Nephron progenitor cell (in vitro differentiated cells): ENCODE measurements at regions not wholly inside any gene's neighbourhood (a gene's known extent, or its start where the extent isn't known, plus 50 kb on each side); places are given as distances from the start of the nearest gene placed in this dataset.

Source experiments
- DNase-seq: peaks from one replicate; pipeline ENCODE4 v3.0.0; 2021
- H3K27ac Mint-ChIP-seq: 2 replicates; pipeline ENCODE4 v1.8.0; 2021; ENCODE audit warnings: mild to moderate bottlenecking, moderate library complexity, mixed read lengths
- H3K27me3 Mint-ChIP-seq: 2 replicates; pipeline ENCODE4 v1.8.0; 2021; ENCODE audit warnings: mild to moderate bottlenecking, low read depth, mixed read lengths; ENCODE audit not compliant: poor library complexity
- H3K36me3 Mint-ChIP-seq: 2 replicates; pipeline ENCODE4 v1.8.0; 2021; ENCODE audit warnings: low read depth, mixed read lengths
- H3K4me1 Mint-ChIP-seq: 2 replicates; pipeline ENCODE4 v1.8.0; 2021; ENCODE audit warnings: mixed read lengths
- H3K4me3 Mint-ChIP-seq: 2 replicates; pipeline ENCODE4 v1.8.0; 2021; ENCODE audit warnings: mild to moderate bottlenecking, moderate library complexity, mixed read lengths
- H3K9me3 Mint-ChIP-seq: 2 replicates; pipeline ENCODE4 v1.8.0; 2021; ENCODE audit warnings: mild to moderate bottlenecking, moderate library complexity, mixed read lengths
- CTCF ChIP-seq: fragments of 200-600 bp; sonication (generic); IDR thresholded peaks from 2 replicates; pipeline ENCODE4 v1.5.0; 2021; ENCODE audit warnings: antibody characterized with exemption

DNA sequence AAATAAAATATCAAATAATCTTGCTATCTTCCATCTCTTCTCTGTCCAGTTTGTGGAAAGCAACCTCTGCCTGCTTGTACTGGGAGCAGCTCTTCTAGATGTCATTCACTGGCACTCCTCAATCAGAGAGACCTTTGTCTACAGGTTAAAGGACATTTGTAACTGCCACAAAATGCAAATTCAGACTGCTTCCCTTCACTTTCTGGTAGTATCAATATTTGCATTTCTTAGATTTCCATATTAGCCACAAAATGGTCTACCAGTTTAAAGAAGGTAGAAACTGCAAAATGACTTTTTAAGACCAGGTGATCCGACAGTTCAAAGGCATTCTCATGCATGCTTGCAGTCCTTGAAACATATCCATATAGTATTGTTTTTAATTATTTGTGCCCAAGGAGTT, 51.7 kb upstream of the RCN1 start:
- H3K36me3 Mint-ChIP-seq, result no peaks in the 10 kb centered on the region
- TF ChIP-seq CTCF, result no peak
- peaks cover 3% of the 10 kb centered on the region for H3K27me3 Mint-ChIP-seq
- no peak for DNase-seq
- H3K4me1 Mint-ChIP-seq, result no peaks in the 10 kb centered on the region
- H3K9me3 Mint-ChIP-seq, result no peaks in the 10 kb centered on the region
- no peak overlapping the region for H3K27ac Mint-ChIP-seq
- no peak overlapping the region for H3K4me3 Mint-ChIP-seq

- Mint-ChIP-seq H3K27me3 (peaks cover 14% of the 10 kb centered on the region), H3K4me3 (no peak overlapping the region), H3K9me3 (no peaks in the 10 kb centered on the region), H3K36me3 (no peaks in the 10 kb centered on the region), H3K27ac (no peak overlapping the region), H3K4me1 (no peaks in the 10 kb centered on the region)
- no peak for TF ChIP-seq CTCF
- no peak for DNase-seq
Observed at GRCh38 chr11:32034680-32035079, 56.2 kb upstream of the RCN1 start.

- DNase-seq, result no peak
- Mint-ChIP-seq H3K9me3 (no peaks in the 10 kb centered on the region), H3K4me1 (no peaks in the 10 kb centered on the region), H3K27ac (no peak overlapping the region), H3K4me3 (no peak overlapping the region), H3K27me3 (peaks cover 14% of the 10 kb centered on the region), H3K36me3 (no peaks in the 10 kb centered on the region)
- TF ChIP-seq CTCF, result no peak
Observed at GRCh38 chr11:32034149-32034548, 56.7 kb upstream of the RCN1 start.

DNA sequence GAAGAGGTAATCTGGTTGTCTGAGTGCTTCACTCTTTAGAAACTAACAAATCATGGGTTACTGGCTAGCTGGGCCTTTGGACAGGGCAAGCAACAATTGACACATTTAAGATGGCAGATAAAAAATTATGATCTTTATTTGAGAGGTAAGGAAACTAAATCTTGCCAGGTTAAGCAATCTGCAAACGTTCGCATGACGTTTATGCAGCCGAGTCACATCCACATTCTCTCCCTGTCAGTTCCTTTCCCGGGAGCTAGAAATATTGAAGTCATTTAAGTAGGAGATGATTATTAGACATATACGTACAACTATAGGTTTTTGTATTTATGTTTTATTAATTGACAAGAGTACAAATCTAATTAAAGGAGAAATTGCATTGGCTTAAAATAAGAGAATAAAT, 57.4 kb upstream of the RCN1 start:
- no peak for DNase-seq
- TF ChIP-seq CTCF, result no peak
- no peaks in the 10 kb centered on the region for H3K36me3 Mint-ChIP-seq
- H3K4me3 Mint-ChIP-seq, result no peak overlapping the region
- no peaks in the 10 kb centered on the region for H3K9me3 Mint-ChIP-seq
- H3K4me1 Mint-ChIP-seq, result no peaks in the 10 kb centered on the region
- no peak overlapping the region for H3K27ac Mint-ChIP-seq
- peaks cover 17% of the 10 kb centered on the region for H3K27me3 Mint-ChIP-seq

DNA sequence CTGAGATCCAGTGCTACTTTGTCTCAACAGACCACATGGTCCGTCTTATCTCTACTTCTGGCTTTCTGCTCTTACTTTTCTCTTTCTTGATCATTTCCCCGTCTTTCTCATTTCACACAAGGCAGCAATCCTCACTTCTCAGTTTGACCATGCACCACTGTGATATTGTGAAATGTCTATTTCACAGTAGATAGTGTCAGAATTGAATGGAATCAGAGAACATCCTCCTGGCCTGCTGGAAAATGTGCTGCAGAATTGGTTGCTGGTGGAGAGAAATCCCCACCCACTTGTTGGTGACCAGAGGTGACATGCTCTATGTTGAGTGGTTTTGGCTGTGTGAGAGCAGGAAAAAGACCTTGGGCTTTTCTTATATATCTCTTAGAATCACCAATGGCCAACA, 57.8 kb upstream of the RCN1 start:
- no peak overlapping the region for H3K4me3 Mint-ChIP-seq
- peaks cover 17% of the 10 kb centered on the region for H3K27me3 Mint-ChIP-seq
- TF ChIP-seq CTCF, result no peak
- no peaks in the 10 kb centered on the region for H3K9me3 Mint-ChIP-seq
- no peaks in the 10 kb centered on the region for H3K36me3 Mint-ChIP-seq
- no peaks in the 10 kb centered on the region for H3K4me1 Mint-ChIP-seq
- DNase-seq, result no peak
- no peak overlapping the region for H3K27ac Mint-ChIP-seq

DNA sequence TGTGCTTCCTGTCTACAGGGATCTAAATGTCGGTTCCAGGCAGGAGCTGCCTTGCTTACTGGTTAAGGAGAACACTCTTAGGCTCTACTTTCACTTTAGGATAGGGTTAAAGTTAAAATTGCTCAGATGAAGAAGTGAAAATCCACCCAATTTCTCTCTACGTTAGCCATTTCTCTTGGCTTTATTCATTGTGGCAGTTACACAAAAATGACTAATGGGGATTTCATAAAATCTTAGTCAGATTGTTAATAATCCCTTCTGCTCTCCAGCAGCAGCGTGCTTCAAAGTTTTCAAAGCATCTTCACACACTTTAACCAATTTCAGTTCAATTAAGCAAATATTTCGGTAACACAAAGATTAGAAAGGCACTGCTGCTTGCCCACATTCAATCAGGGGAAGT, 58.4 kb upstream of the RCN1 start:
- TF ChIP-seq CTCF, result no peak
- no peak overlapping the region for H3K27ac Mint-ChIP-seq
- H3K27me3 Mint-ChIP-seq, result peaks cover 14% of the 10 kb centered on the region
- DNase-seq, result no peak
- no peaks in the 10 kb centered on the region for H3K36me3 Mint-ChIP-seq
- no peaks in the 10 kb centered on the region for H3K4me1 Mint-ChIP-seq
- no peak overlapping the region for H3K4me3 Mint-ChIP-seq
- H3K9me3 Mint-ChIP-seq, result no peaks in the 10 kb centered on the region
